Body of pancreas (tissue), 4 donors: ENCODE measurements at regions not wholly inside any gene's neighbourhood (a gene's known extent, or its start where the extent isn't known, plus 50 kb on each side); places are given as distances from the start of the nearest gene placed in this dataset.

Source experiments
- POLR2A ChIP-seq, 3 donors: fragments of 450-650 bp; IDR thresholded peaks; one replicate each; pipeline ENCODE4 v1.6.1; 2016; ENCODE audit warnings: antibody characterized with exemption in 3 of 3, mild to moderate bottlenecking in 2 of 3
- TF ChIP-seq, protein P1 (sequence below), 7 experiments: fragments of 450-650 bp in 4 of 7; fragments of 200-600 bp in 3 of 7; sonication (generic) in 3 of 7; IDR thresholded peaks; one replicate each; pipeline ENCODE4 v1.5.1; 2016 to 2019; ENCODE audit warnings: antibody characterized with exemption in 7 of 7

DNA sequence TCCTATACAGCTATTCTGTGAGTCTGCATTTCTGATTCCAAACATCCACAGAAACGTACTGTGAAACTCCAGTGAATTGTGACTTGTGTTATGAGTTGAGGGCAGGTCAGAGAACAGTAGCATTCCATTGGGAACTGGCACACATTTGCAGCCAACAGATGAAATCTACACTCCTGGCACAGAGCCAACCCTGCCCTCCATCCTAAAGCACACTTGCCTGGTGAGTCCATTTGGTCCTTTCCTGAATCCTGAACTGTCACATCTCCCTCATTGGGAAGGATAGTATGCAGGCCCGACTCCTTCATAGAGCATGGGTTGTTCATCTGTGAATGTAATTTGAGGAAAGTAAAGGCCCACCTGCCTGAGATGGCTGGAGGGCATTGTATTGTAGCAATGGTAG is 314.3 kb upstream of the RASGRP1 start:
- TF ChIP-seq, protein P1, sequence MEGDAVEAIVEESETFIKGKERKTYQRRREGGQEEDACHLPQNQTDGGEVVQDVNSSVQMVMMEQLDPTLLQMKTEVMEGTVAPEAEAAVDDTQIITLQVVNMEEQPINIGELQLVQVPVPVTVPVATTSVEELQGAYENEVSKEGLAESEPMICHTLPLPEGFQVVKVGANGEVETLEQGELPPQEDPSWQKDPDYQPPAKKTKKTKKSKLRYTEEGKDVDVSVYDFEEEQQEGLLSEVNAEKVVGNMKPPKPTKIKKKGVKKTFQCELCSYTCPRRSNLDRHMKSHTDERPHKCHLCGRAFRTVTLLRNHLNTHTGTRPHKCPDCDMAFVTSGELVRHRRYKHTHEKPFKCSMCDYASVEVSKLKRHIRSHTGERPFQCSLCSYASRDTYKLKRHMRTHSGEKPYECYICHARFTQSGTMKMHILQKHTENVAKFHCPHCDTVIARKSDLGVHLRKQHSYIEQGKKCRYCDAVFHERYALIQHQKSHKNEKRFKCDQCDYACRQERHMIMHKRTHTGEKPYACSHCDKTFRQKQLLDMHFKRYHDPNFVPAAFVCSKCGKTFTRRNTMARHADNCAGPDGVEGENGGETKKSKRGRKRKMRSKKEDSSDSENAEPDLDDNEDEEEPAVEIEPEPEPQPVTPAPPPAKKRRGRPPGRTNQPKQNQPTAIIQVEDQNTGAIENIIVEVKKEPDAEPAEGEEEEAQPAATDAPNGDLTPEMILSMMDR (IDR thresholded peaks at IDR 0.05), result no peak
- no peak for TF ChIP-seq POLR2A (IDR thresholded peaks at IDR 0.05)
